B cell (primary cell): ENCODE measurements at regions not wholly inside any gene's neighbourhood (a gene's known extent, or its start where the extent isn't known, plus 50 kb on each side); places are given as distances from the start of the nearest gene placed in this dataset.

Source experiments
- ATAC-seq: fragments of 200-7000 bp; cut with Tn5 transposase; one replicate; pipeline ENCODE4 v1.10.0; 2021; ENCODE audit warnings: low read depth, mild to moderate bottlenecking, moderate number of reproducible peaks, moderate library complexity
- CTCF ChIA-PET: fragments of 350-600 bp; sonication (Branson Sonifier 250); formaldehyde crosslinking; loops from one replicate; lab custom pipeline; 2021; ENCODE audit warnings: antibody characterized with exemption, inconsistent platforms; lab: Charles Lee
- POLR2A ChIA-PET: fragments of 350-600 bp; sonication (Branson Sonifier 250); formaldehyde crosslinking; loops from one replicate; lab custom pipeline; 2021; ENCODE audit warnings: antibody characterized with exemption; lab: Charles Lee
- DNase-seq: peaks from one replicate; pipeline ENCODE4 v3.0.0; 2013
- H2AFZ ChIP-seq: 2 replicates; pipeline ENCODE4 v1.6.1; 2012; ENCODE audit warnings: mild to moderate bottlenecking, low read depth, low read length; ENCODE audit not compliant: insufficient read depth, poor library complexity, severe bottlenecking
- H3K27ac ChIP-seq, 2 donors: 1 replicate in 1 of 2; 2 replicates in 1 of 2; pipeline ENCODE4 v1.5.1; 2012 to 2013; ENCODE audit warnings: low read length in 2 of 2, mild to moderate bottlenecking in 2 of 2, moderate library complexity in 1 of 2
- H3K27me3 ChIP-seq, 4 experiments: fragments of 200-600 bp in 1 of 4; sonication (generic) in 1 of 4; replicated peaks in 1 of 4; 1 replicate in 2 of 4; 2 replicates in 2 of 4; pipeline versions ENCODE4 v1.6.1 to v1.7.0; 2013 to 2016; ENCODE audit warnings: low read length in 3 of 4, mild to moderate bottlenecking in 2 of 4, mixed read lengths in 1 of 4, moderate library complexity in 1 of 4; ENCODE audit not compliant: insufficient read depth in 4 of 4, control insufficient read depth in 3 of 4; ENCODE audit errors: control extremely low read depth in 1 of 4
- H3K36me3 ChIP-seq, 2 experiments: replicated peaks in 1 of 2; 1 replicate in 1 of 2; 2 replicates in 1 of 2; pipeline versions ENCODE4 v1.6.1 to v1.7.1; 2013; ENCODE audit warnings: low read length in 1 of 2; ENCODE audit not compliant: insufficient read depth in 2 of 2, control insufficient read depth in 1 of 2; ENCODE audit errors: control extremely low read depth in 1 of 2, extremely low read depth in 1 of 2
- H3K4me1 ChIP-seq, 2 donors: fragments of 200-600 bp in 1 of 2; sonication (generic) in 1 of 2; 1 replicate in 1 of 2; 2 replicates in 1 of 2; pipeline versions ENCODE4 v1.5.1 to v1.6.1; 2013 to 2017; ENCODE audit warnings: low read length in 2 of 2; ENCODE audit not compliant: control insufficient read depth in 2 of 2, insufficient read depth in 2 of 2
- H3K4me2 ChIP-seq: replicated peaks from 2 replicates; pipeline ENCODE3; 2012; ENCODE audit warnings: mild to moderate bottlenecking, low read depth, low read length; ENCODE audit not compliant: poor library complexity, severe bottlenecking
- H3K4me3 ChIP-seq, 5 experiments: fragments of 200-600 bp in 1 of 5; sonication (generic) in 1 of 5; 1 replicate in 3 of 5; 2 replicates in 2 of 5; pipeline versions ENCODE4 v1.5.1 to v1.7.0; 2011 to 2016; ENCODE audit warnings: low read length in 4 of 5, mild to moderate bottlenecking in 4 of 5, low read depth in 2 of 5, control low read depth in 1 of 5, moderate library complexity in 1 of 5; ENCODE audit not compliant: insufficient read depth in 1 of 5; ENCODE audit errors: control extremely low read depth in 1 of 5, extremely low read depth in 1 of 5
- H3K79me2 ChIP-seq: fragments of 200-600 bp; sonication (generic); one replicate; pipeline ENCODE4 v1.6.0; 2016; ENCODE audit warnings: low read length; ENCODE audit not compliant: control insufficient read depth, insufficient read depth
- H3K9ac ChIP-seq: fragments of 200-600 bp; sonication (generic); 2 replicates; pipeline ENCODE4 v1.6.1; 2017; ENCODE audit warnings: mild to moderate bottlenecking, low read length, moderate library complexity
- H3K9me3 ChIP-seq, 3 donors: one replicate each; pipeline versions ENCODE4 v1.6.1 to v1.7.1; 2013; ENCODE audit warnings: low read length in 2 of 3; ENCODE audit not compliant: control insufficient read depth in 2 of 3, insufficient read depth in 1 of 3; ENCODE audit errors: control extremely low read depth in 1 of 3
- H4K20me1 ChIP-seq: 2 replicates; pipeline ENCODE4 v1.6.0; 2012; ENCODE audit warnings: mild to moderate bottlenecking, low read length; ENCODE audit not compliant: insufficient read depth, control insufficient read depth, poor library complexity, severe bottlenecking
- H3K27ac Mint-ChIP-seq: one replicate; pipeline ENCODE4 v1.8.0; 2021; ENCODE audit warnings: mixed read lengths
- H3K27me3 Mint-ChIP-seq: one replicate; pipeline ENCODE4 v1.8.0; 2021; ENCODE audit warnings: mixed read lengths
- H3K4me1 Mint-ChIP-seq: one replicate; pipeline ENCODE4 v1.8.0; 2021; ENCODE audit warnings: mixed read lengths
- H3K4me3 Mint-ChIP-seq: one replicate; pipeline ENCODE4 v1.8.0; 2021; ENCODE audit warnings: mixed read lengths
- H3K9me3 Mint-ChIP-seq: one replicate; pipeline ENCODE4 v1.8.0; 2022; ENCODE audit warnings: mixed read lengths; ENCODE audit not compliant: insufficient read depth
- CTCF ChIP-seq: fragments of 200-600 bp; IDR thresholded peaks from one replicate; pipeline ENCODE4 v1.8.0; 2022; ENCODE audit warnings: antibody characterized with exemption, mild to moderate bottlenecking
- EZH2 ChIP-seq: IDR thresholded peaks from 2 replicates; pipeline ENCODE4 v1.6.1; 2012; ENCODE audit warnings: borderline replicate concordance, low read depth, mild to moderate bottlenecking, moderate library complexity, low read length; ENCODE audit not compliant: insufficient read depth, poor library complexity, severe bottlenecking
- WGBS: methylation state at CpG from one replicate; pipeline ENCODE4 v1.1.5; 2013; ENCODE audit warnings: missing lambda C conversion rate; ENCODE audit not compliant: insufficient coverage; 5-methylcytosine and 5-hydroxymethylcytosine counted together
- intact Hi-C: fragments of 100-400 bp; cut with micrococcal nuclease; formaldehyde crosslinking; loops from one replicate; pipeline ENCODE4 v1.10.0; 2022

GRCh38 chr7:18165166-18165565 is 137.5 kb upstream of the PRPS1L1 start:
- Mint-ChIP-seq H3K27ac (no peak overlapping the region), H3K9me3 (no peaks in the 10 kb centered on the region), H3K4me1 (no peaks in the 10 kb centered on the region), H3K27me3 (peaks cover 3% of the 10 kb centered on the region), H3K4me3 (no peak overlapping the region)
- no peak for ATAC-seq
- ChIA-PET CTCF (no interaction called here), POLR2A (no interaction called here)
- H3K4me3 ChIP-seq, result no peak overlapping the region
- TF ChIP-seq EZH2 (no peak), CTCF (no peak)
- intact Hi-C loops, result no loop called here
- no peak overlapping the region for H3K9ac ChIP-seq
- no CpG with 5 or more reads among the region's 1 CpG for WGBS
- H3K9me3 ChIP-seq, result no peaks in the 10 kb centered on the region
- no peaks in the 10 kb centered on the region for H3K79me2 ChIP-seq
- H4K20me1 ChIP-seq, result no peaks in the 10 kb centered on the region
- H2AFZ ChIP-seq, result no peak overlapping the region
- H3K36me3 ChIP-seq, result no peaks in the 10 kb centered on the region
- no peak overlapping the region for H3K4me2 ChIP-seq
- no peaks in the 10 kb centered on the region for H3K4me1 ChIP-seq
- no peaks in the 10 kb centered on the region for H3K27me3 ChIP-seq
- DNase-seq, result no peak
- H3K27ac ChIP-seq, result no peak overlapping the region

- Mint-ChIP-seq H3K4me3 (no peak overlapping the region), H3K9me3 (no peaks in the 10 kb centered on the region), H3K4me1 (no peaks in the 10 kb centered on the region), H3K27ac (no peak overlapping the region), H3K27me3 (peaks cover 3% of the 10 kb centered on the region)
- DNase-seq, result no peak
- Histone ChIP-seq H3K27ac (no peak overlapping the region), H3K4me1 (no peaks in the 10 kb centered on the region), H3K36me3 (no peaks in the 10 kb centered on the region), H3K27me3 (no peaks in the 10 kb centered on the region), H3K4me3 (no peak overlapping the region), H3K9me3 (no peaks in the 10 kb centered on the region), H4K20me1 (no peaks in the 10 kb centered on the region), H2AFZ (no peak overlapping the region), H3K9ac (no peak overlapping the region), H3K79me2 (no peaks in the 10 kb centered on the region), H3K4me2 (no peak overlapping the region)
- ChIA-PET POLR2A (no interaction called here), CTCF (interaction anchor here (1.3 kb wide), 1 partner anchor 49 kb away, joined by 3 read pairs; no protein-coding TSS in a partner anchor)
- no CpG with 5 or more reads among the region's 3 CpGs for WGBS
- TF ChIP-seq CTCF (no peak), EZH2 (no peak)
- intact Hi-C loops, result no loop called here
- ATAC-seq, result no peak
These were observed 138.4 kb upstream of the PRPS1L1 start for GRCh38 chr7:18166002-18166401.
